Progenitor cell of endocrine pancreas (in vitro differentiated cells): ENCODE measurements at regions not wholly inside any gene's neighbourhood (a gene's known extent, or its start where the extent isn't known, plus 50 kb on each side); places are given as distances from the start of the nearest gene placed in this dataset.

Experiments
- DNase-seq: peaks from one replicate; pipeline ENCODE4 v3.0.0; 2021; ENCODE audit warnings: low spot score; ENCODE audit not compliant: unreplicated experiment
- H3K27ac Mint-ChIP-seq: 2 replicates; pipeline ENCODE4 v1.8.0; 2021; ENCODE audit warnings: mild to moderate bottlenecking, moderate library complexity, mixed read lengths
- H3K27me3 Mint-ChIP-seq: 2 replicates; pipeline ENCODE4 v1.8.0; 2021; ENCODE audit warnings: mixed read lengths
- H3K36me3 Mint-ChIP-seq: 2 replicates; pipeline ENCODE4 v1.8.0; 2022; ENCODE audit warnings: mixed read lengths; ENCODE audit not compliant: insufficient read depth
- H3K4me1 Mint-ChIP-seq: 2 replicates; pipeline ENCODE4 v1.8.0; 2021; ENCODE audit warnings: low read depth, mixed read lengths
- H3K4me3 Mint-ChIP-seq: 2 replicates; pipeline ENCODE4 v1.8.0; 2021; ENCODE audit warnings: low read depth, mild to moderate bottlenecking, moderate library complexity, mixed read lengths
- H3K9me3 Mint-ChIP-seq: 2 replicates; pipeline ENCODE4 v1.8.0; 2021; ENCODE audit warnings: low read depth, mixed read lengths
- TF ChIP-seq, protein P1 (sequence below): fragments of 200-600 bp; sonication (generic); IDR thresholded peaks from one replicate; pipeline ENCODE4 v1.5.0; 2021; ENCODE audit warnings: antibody characterized with exemption, mild to moderate bottlenecking; ENCODE audit not compliant: unreplicated experiment

DNA sequence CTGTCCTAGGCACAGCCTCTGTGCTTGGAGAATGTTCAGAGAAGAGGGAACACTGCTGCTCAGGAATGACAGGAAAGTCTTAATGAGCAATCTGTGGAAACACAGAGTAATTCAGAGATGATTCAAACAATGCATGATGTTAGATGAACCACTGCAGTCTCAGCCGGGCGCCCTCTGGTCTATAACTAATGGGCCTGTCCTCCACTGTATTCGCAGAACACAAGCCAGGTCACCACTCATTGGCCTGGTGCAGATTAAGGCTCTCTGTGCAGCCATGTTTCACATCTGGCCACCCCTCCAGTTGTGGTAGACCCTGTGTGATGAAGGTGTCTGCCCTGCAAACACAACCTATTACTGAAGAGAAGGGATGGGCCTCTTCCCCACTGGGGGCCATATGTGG lies 281.7 kb upstream of the ROPN1 start:
- no peaks in the 10 kb centered on the region for H3K9me3 Mint-ChIP-seq
- DNase-seq: no peak
- no peak overlapping the region for H3K4me3 Mint-ChIP-seq
- H3K4me1 Mint-ChIP-seq: peaks cover 3% of the 10 kb centered on the region
- H3K27ac Mint-ChIP-seq: no peak overlapping the region
- H3K27me3 Mint-ChIP-seq: no peaks in the 10 kb centered on the region
- H3K36me3 Mint-ChIP-seq: peaks cover 1% of the 10 kb centered on the region
- TF ChIP-seq, protein P1, sequence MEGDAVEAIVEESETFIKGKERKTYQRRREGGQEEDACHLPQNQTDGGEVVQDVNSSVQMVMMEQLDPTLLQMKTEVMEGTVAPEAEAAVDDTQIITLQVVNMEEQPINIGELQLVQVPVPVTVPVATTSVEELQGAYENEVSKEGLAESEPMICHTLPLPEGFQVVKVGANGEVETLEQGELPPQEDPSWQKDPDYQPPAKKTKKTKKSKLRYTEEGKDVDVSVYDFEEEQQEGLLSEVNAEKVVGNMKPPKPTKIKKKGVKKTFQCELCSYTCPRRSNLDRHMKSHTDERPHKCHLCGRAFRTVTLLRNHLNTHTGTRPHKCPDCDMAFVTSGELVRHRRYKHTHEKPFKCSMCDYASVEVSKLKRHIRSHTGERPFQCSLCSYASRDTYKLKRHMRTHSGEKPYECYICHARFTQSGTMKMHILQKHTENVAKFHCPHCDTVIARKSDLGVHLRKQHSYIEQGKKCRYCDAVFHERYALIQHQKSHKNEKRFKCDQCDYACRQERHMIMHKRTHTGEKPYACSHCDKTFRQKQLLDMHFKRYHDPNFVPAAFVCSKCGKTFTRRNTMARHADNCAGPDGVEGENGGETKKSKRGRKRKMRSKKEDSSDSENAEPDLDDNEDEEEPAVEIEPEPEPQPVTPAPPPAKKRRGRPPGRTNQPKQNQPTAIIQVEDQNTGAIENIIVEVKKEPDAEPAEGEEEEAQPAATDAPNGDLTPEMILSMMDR: no peak

DNA sequence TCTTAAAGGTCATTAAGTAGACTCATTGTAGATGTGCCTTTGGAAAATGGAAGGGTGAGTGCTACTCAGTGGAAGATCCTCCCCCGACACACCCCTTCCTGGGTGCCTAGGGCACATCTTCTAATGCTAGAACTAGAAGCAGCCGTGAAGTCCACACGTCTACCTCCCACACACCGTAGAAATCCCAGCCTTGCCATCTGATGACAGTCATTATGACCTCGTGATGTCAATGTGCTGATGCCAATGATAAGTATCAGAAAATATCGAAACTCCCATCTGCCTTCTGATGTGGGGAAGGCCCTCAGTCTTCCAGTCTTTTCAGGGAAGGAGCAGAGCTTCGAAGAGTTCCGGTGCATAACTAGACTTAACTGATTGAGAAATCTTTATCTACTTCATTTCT lies 282.1 kb upstream of the ROPN1 start:
- H3K4me1 Mint-ChIP-seq: peaks cover 3% of the 10 kb centered on the region
- H3K27me3 Mint-ChIP-seq: no peaks in the 10 kb centered on the region
- no peaks in the 10 kb centered on the region for H3K9me3 Mint-ChIP-seq
- TF ChIP-seq, protein P1: no peak
- H3K27ac Mint-ChIP-seq: no peak overlapping the region
- DNase-seq: no peak
- peaks cover 1% of the 10 kb centered on the region for H3K36me3 Mint-ChIP-seq
- no peak overlapping the region for H3K4me3 Mint-ChIP-seq

DNA sequence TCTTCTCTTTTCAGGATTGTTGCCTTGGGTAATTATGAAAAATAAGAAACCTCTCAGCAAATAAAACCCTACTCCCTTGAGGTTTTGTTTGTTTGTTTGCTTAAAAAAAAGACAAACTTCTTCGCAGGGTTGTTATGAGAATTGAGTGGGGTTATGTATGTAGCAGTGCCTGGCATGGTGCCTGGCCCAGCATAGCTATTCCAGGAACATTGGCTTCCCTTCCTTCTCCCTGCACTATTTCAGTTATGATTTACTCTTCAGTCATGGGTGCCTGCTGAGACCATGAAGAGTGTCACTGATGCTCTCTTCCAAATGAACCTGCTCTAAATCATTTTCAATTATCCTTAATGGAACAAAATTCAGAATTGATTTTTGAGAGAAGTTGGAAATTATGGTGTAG lies 283.5 kb upstream of the ROPN1 start:
- H3K4me3 Mint-ChIP-seq: no peak overlapping the region
- no peaks in the 10 kb centered on the region for H3K9me3 Mint-ChIP-seq
- H3K27ac Mint-ChIP-seq: no peak overlapping the region
- no peaks in the 10 kb centered on the region for H3K27me3 Mint-ChIP-seq
- H3K36me3 Mint-ChIP-seq: no peaks in the 10 kb centered on the region
- peaks cover 3% of the 10 kb centered on the region for H3K4me1 Mint-ChIP-seq
- no peak for DNase-seq
- TF ChIP-seq, protein P1: no peak

DNA sequence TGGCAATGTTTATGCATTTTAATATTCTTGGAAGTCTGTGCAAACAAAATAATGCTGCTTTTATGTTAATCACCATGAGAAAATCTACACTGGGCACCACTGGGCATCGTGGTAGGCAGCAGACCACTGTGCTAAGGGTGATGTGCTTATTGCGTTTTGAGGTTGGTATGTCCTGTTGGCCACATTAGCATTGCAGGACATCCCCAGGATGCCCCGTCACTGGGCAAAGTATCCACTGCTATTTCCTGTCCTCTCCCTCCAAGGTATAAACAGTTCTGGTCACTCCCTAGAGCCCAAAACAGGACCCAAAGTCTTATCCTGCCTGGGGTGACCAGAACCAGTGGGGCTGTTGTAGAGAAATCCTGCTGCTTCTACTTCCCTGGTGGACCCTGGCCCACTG lies 284.2 kb upstream of the ROPN1 start:
- Mint-ChIP-seq H3K27me3 (no peaks in the 10 kb centered on the region), H3K9me3 (no peaks in the 10 kb centered on the region), H3K27ac (no peak overlapping the region), H3K4me3 (no peak overlapping the region), H3K4me1 (peaks cover 3% of the 10 kb centered on the region), H3K36me3 (no peaks in the 10 kb centered on the region)
- DNase-seq: no peak
- TF ChIP-seq, protein P1: no peak

DNA sequence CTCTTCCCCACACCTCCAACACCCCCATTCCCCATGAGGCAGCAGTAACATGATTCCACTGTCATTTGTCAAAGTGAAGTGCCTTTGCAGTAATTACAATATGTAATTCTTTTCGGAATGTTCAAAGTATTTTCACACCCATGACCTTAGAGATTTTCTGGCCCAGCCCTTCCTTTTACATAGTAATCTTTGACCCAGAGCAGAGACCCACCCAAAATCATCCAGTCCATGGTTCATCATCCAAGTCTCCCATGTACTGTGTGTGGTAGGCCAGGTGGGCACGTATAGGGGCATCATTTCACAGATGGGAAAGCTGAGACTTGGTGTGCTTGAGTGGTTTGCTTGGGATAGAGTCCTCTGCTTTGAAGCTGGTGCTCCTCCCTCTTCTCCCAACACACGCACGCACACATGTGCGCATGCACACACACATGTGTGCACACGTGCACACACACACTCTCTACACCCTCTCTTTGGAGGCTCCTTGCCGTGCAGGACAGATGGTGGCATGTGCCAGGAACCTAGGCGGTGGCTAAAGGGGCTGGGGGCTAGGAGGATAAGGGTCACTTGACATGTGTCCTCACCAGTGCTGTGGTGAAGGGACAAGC lies 284.7 kb upstream of the ROPN1 start:
- Mint-ChIP-seq H3K27ac (no peak overlapping the region), H3K9me3 (no peaks in the 10 kb centered on the region), H3K4me3 (no peak overlapping the region), H3K36me3 (no peaks in the 10 kb centered on the region), H3K4me1 (peaks cover 3% of the 10 kb centered on the region), H3K27me3 (no peaks in the 10 kb centered on the region)
- DNase-seq: no peak
- TF ChIP-seq, protein P1: no peak
